ENCODE measurements at regions not wholly inside any gene's neighbourhood (a gene's known extent, or its start where the extent isn't known, plus 50 kb on each side); places are given as distances from the start of the nearest gene placed in this dataset.

DNA sequence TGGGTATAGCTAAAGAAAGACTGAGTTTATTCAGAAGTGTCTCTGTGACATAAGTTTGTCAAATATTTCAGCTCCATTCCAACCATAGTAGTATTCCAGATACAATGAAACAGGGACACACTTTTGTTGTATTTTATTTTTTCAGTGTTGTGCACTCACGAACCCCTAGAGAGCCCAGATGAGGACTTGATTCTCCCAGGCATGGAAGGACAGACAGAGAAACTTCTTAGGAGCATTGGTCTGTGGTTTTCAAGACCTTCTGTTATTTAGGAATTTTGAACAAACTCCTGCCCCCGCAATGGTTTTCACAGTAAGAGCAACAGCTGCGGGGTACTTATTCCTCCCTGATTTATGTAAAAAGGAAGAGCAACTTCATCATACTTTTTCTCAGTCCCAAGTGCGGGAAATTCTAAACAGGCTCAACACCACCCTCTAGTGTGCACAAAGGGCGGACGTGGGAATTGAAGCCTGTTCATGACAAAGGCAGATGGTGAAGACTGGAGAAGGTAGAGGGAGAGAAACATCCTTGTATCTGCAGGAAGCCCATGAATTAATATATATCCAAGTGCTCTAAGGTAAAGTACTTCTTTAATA is 147.6 kb downstream of the PAH start:
- TF ChIP-seq CEBPB (IDR thresholded peaks at IDR 0.05) = no peak
- TF ChIP-seq ZNF302 (CRISPR knock-in tag; IDR thresholded peaks at IDR 0.05) = no peak
- no peak for TF ChIP-seq POLR2A (IDR thresholded peaks at IDR 0.05; ENCODE audit: low read length)
- no peak for TF ChIP-seq ELK1 (IDR thresholded peaks at IDR 0.05; ENCODE audit: low read depth, low read length)
- peak; percentile 70 for TF ChIP-seq CTCF (IDR thresholded peaks at IDR 0.05)
- TF ChIP-seq BHLHE40 (IDR thresholded peaks at IDR 0.05; ENCODE audit: low read depth, low read length) = no peak
- no peak for TF ChIP-seq NR3C1 (IDR thresholded peaks at IDR 0.05)
- no peak for TF ChIP-seq PBX3 (IDR thresholded peaks at IDR 0.05)
- TF ChIP-seq MYC (IDR thresholded peaks at IDR 0.05; ENCODE audit: borderline replicate concordance, low read length) = no peak
- no peak for TF ChIP-seq MAX (IDR thresholded peaks at IDR 0.05)
- no peak for TF ChIP-seq RNF2 (IDR thresholded peaks at IDR 0.05; ENCODE audit: borderline replicate concordance, low read depth)
- TF ChIP-seq ESRRA (IDR thresholded peaks at IDR 0.05; ENCODE audit: borderline replicate concordance, low read length) = no peak
